Amniotic epithelial cell (primary cell): ENCODE measurements at regions not wholly inside any gene's neighbourhood (a gene's known extent, or its start where the extent isn't known, plus 50 kb on each side); places are given as distances from the start of the nearest gene placed in this dataset.
"Not testable (repeated sequence)": the region's sequence is repeated elsewhere in the genome, so short reads cannot be mapped to it uniquely, and the experiment has no call there.

Experiments
- DNase-seq: peaks from one replicate; pipeline ENCODE4 v3.0.0-alpha.2; 2010; ENCODE audit warnings: low read depth

- DNase-seq: peak; percentile 62
These were observed 91.1 kb upstream of the CLPB start for GRCh38 chr11:72525466-72525865.

- DNase-seq: peak; percentile 66
These were observed 90.4 kb upstream of the CLPB start for GRCh38 chr11:72524711-72525110.

- peak; percentile 71 for DNase-seq
These were observed 89.7 kb upstream of the CLPB start for GRCh38 chr11:72523991-72524390.

- no peak for DNase-seq
These were observed 87.9 kb upstream of the CLPB start for GRCh38 chr11:72522186-72522585.

GRCh38 chr11:72521664-72522063, 87.3 kb upstream of the CLPB start:
- no peak for DNase-seq

GRCh38 chr11:72520815-72521214, 86.5 kb upstream of the CLPB start:
- no peak for DNase-seq

- not testable (repeated sequence) for DNase-seq
These were observed 85.6 kb upstream of the CLPB start for GRCh38 chr11:72519882-72520281.

- peak; percentile 10 for DNase-seq
These were observed 85.0 kb upstream of the CLPB start for GRCh38 chr11:72519220-72519881.

GRCh38 chr11:72514331-72514730, 80.0 kb upstream of the CLPB start:
- no peak for DNase-seq

GRCh38 chr11:72513411-72513810, 79.1 kb upstream of the CLPB start:
- no peak for DNase-seq

- DNase-seq: no peak
These were observed 78.6 kb upstream of the CLPB start for GRCh38 chr11:72512956-72513355.

GRCh38 chr11:72511393-72512047, 77.2 kb upstream of the CLPB start:
- DNase-seq: peak; percentile 18

- DNase-seq: no peak
These were observed 72.7 kb upstream of the CLPB start for GRCh38 chr11:72507050-72507449.

GRCh38 chr11:72497731-72498130, 63.4 kb upstream of the CLPB start:
- DNase-seq: no peak

GRCh38 chr11:72494109-72494429, 59.7 kb upstream of the CLPB start:
- DNase-seq: no peak

- peak; percentile 79 for DNase-seq
These were observed 59.2 kb upstream of the CLPB start for GRCh38 chr11:72493426-72494108.

- peak; percentile 15 for DNase-seq
These were observed 56.7 kb upstream of the CLPB start for GRCh38 chr11:72491001-72491400.
